Fibroblast of lung (primary cell): ENCODE measurements at regions not wholly inside any gene's neighbourhood (a gene's known extent, or its start where the extent isn't known, plus 50 kb on each side); places are given as distances from the start of the nearest gene placed in this dataset.

Experiments
- DNase-seq, 2 donors: peaks; one replicate each; pipeline versions ENCODE4 v3.0.0 to v3.0.0-alpha.2; 2010; ENCODE audit warnings: low read depth in 2 of 2
- H2AFZ ChIP-seq: 2 replicates; pipeline ENCODE4 v1.5.1; 2012; ENCODE audit warnings: low read length, control low read depth, inconsistent platforms
- H3K27ac ChIP-seq: 2 replicates; pipeline ENCODE4 v1.5.1; 2011; ENCODE audit warnings: low read length, control low read depth; ENCODE audit not compliant: insufficient read depth
- H3K27me3 ChIP-seq: 2 replicates; pipeline ENCODE4 v1.5.1; 2011; ENCODE audit warnings: mild to moderate bottlenecking, low read length; ENCODE audit not compliant: control insufficient read depth, insufficient read depth
- H3K36me3 ChIP-seq: 2 replicates; pipeline ENCODE4 v1.5.1; 2011; ENCODE audit warnings: low read length; ENCODE audit not compliant: control insufficient read depth, insufficient read depth
- H3K4me1 ChIP-seq: 2 replicates; pipeline ENCODE4 v1.5.1; 2011; ENCODE audit warnings: low read length; ENCODE audit not compliant: control insufficient read depth, insufficient read depth; ENCODE audit errors: extremely low read depth
- H3K4me2 ChIP-seq: 2 replicates; pipeline ENCODE4 v1.5.1; 2011; ENCODE audit warnings: low read length, control low read depth; ENCODE audit not compliant: insufficient read depth; ENCODE audit errors: extremely low read depth
- H3K4me3 ChIP-seq, 4 experiments: fragments of 200-600 bp in 1 of 4; sonication (generic) in 1 of 4; replicated peaks in 1 of 4; 2 replicates each; pipeline ENCODE4 v1.5.1; 2011 to 2016; ENCODE audit warnings: low read length in 4 of 4, low read depth in 3 of 4, mild to moderate bottlenecking in 3 of 4, control low read depth in 2 of 4, inconsistent platforms in 1 of 4, mixed read lengths in 1 of 4; ENCODE audit not compliant: insufficient read depth in 1 of 4; ENCODE audit errors: control extremely low read depth in 1 of 4
- H3K79me2 ChIP-seq: 2 replicates; pipeline ENCODE4 v1.5.1; 2012; ENCODE audit warnings: mild to moderate bottlenecking, low read length, inconsistent platforms; ENCODE audit not compliant: control insufficient read depth, insufficient read depth
- H3K9ac ChIP-seq: 2 replicates; pipeline ENCODE4 v1.5.1; 2011; ENCODE audit warnings: mild to moderate bottlenecking, low read length, control low read depth; ENCODE audit not compliant: insufficient read depth
- H3K9me3 ChIP-seq: 2 replicates; pipeline ENCODE4 v1.5.1; 2012; ENCODE audit warnings: low read depth, low read length; ENCODE audit not compliant: control insufficient read depth, insufficient read depth
- H4K20me1 ChIP-seq: 2 replicates; pipeline ENCODE4 v1.5.1; 2011; ENCODE audit warnings: low read length; ENCODE audit not compliant: control insufficient read depth, insufficient read depth; ENCODE audit errors: extremely low read depth
- EZH2 ChIP-seq: IDR thresholded peaks from 2 replicates; pipeline ENCODE4 v1.5.1; 2012; ENCODE audit warnings: low read length, control low read depth, mild to moderate bottlenecking; ENCODE audit errors: missing control alignments
- TF ChIP-seq, protein P1 (sequence below), 2 donors: IDR thresholded peaks in 1 of 2; conservative IDR thresholded peaks in 1 of 2; 1 replicate in 1 of 2; 2 replicates in 1 of 2; pipeline ENCODE4 v1.5.1; 2011 to 2012; ENCODE audit warnings: low read length in 2 of 2, control low read depth in 1 of 2, inconsistent platforms in 1 of 2, low read depth in 1 of 2, mild to moderate bottlenecking in 1 of 2

DNA sequence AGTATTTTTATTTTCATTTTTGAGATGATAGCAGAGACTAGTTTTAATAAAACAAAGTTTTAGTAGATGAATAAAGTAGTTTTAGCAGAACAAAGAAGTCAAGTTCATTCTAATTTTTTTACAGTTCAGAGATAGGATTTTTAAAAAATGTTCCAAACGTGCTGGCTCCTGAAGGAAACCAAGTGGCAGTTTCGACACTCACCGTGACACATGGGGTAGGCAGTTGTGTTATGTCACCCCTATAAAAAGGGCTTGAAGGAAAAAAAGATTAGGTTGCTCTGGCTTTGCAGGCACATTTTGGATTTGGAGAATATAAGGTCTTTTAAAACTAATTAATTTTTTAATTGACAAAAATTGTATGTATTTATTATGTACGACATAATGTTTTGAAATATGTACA is 305.2 kb downstream of the NDFIP2 start:
- no peak for DNase-seq
- no peaks in the 10 kb centered on the region for H3K79me2 ChIP-seq
- no peak for TF ChIP-seq EZH2
- TF ChIP-seq, protein P1, sequence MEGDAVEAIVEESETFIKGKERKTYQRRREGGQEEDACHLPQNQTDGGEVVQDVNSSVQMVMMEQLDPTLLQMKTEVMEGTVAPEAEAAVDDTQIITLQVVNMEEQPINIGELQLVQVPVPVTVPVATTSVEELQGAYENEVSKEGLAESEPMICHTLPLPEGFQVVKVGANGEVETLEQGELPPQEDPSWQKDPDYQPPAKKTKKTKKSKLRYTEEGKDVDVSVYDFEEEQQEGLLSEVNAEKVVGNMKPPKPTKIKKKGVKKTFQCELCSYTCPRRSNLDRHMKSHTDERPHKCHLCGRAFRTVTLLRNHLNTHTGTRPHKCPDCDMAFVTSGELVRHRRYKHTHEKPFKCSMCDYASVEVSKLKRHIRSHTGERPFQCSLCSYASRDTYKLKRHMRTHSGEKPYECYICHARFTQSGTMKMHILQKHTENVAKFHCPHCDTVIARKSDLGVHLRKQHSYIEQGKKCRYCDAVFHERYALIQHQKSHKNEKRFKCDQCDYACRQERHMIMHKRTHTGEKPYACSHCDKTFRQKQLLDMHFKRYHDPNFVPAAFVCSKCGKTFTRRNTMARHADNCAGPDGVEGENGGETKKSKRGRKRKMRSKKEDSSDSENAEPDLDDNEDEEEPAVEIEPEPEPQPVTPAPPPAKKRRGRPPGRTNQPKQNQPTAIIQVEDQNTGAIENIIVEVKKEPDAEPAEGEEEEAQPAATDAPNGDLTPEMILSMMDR (conservative IDR thresholded peaks at IDR 0.05 in 1 of 2, IDR thresholded peaks at IDR 0.05 in 1 of 2; ENCODE audit: low read depth in 1 of 2, low read length in 2 of 2) = no peak
- no peaks in the 10 kb centered on the region for H3K4me1 ChIP-seq
- H2AFZ ChIP-seq = no peak overlapping the region
- no peaks in the 10 kb centered on the region for H3K36me3 ChIP-seq
- no peaks in the 10 kb centered on the region for H4K20me1 ChIP-seq
- no peaks in the 10 kb centered on the region for H3K27me3 ChIP-seq
- H3K9ac ChIP-seq = no peak overlapping the region
- no peaks in the 10 kb centered on the region for H3K9me3 ChIP-seq
- H3K4me2 ChIP-seq = no peak overlapping the region
- H3K4me3 ChIP-seq = no peak overlapping the region
- H3K27ac ChIP-seq = no peak overlapping the region

DNA sequence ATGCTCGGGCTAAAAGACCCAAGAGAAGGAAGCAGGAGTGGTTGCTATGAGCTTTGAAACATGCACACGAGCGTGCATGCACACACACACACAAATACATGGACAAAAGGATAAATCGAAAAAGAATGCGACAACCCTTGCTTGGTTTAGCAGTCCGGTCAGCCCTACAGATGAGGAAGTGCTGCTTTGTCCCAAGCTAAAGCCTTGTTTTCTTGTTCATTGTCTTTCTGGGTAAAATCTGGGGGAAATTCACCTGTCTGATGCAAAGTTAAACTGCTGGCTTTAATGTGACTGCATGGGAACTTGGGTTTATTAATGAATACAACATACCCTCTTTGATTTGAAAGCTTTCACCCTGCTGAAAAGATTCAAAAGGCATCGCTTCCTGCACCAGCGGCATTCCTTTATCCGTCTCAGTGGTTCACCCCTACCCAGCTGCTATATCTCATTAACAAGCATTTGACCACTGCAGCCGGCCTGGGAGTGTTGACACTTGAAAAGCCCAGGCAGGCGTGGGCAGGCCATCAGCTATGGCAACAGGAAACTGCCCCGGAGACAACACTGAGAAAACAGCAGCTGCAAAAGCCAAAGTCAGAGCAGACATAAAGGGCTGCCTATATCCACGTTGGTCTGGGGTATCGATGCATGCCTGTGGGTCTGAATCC is 301.7 kb downstream of the NDFIP2 start:
- peak; percentile 74 to 89 for DNase-seq
- Histone ChIP-seq H3K4me3 (no peak overlapping the region), H3K4me2 (peak overlapping the region; percentile 54)

DNA sequence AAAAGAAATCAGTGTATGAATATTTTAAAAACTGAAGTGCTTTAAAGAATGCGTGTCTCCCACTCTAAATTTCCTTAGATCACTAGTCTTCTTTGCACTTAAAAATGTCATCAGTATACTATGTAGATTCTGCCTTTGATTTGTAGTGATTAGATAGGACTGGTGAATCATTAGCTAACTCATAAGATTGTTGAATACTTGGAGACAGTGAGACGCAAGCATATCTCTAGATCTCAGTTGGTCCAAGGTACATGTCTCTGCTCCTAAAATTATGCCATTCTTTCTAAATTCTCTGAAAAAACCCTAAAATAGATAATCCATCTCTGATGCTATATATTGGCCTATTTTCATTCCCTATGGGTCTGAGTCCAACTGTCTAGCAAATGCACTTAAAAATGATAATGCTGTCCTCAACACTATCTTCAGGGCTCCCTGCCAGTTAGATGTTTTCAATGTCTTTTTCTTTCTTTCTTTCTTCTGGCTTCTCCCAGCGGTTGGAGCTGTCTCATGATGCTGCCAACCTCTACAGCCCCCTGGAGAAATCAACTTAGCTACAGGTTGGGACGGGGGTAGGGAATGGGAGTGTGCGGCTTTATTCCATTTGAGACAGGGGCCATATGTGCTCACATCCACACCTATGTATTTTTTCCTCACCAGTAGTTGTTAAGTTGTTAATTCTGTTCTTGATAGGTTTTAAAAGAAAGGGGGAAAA is 301.0 kb downstream of the NDFIP2 start:
- Histone ChIP-seq H3K36me3 (no peaks in the 10 kb centered on the region), H3K27me3 (no peaks in the 10 kb centered on the region), H4K20me1 (no peaks in the 10 kb centered on the region), H3K4me1 (no peaks in the 10 kb centered on the region), H3K9me3 (no peaks in the 10 kb centered on the region), H3K9ac (no peak overlapping the region), H2AFZ (no peak overlapping the region), H3K4me3 (no peak overlapping the region), H3K79me2 (no peaks in the 10 kb centered on the region), H3K4me2 (no peak overlapping the region), H3K27ac (no peak overlapping the region)
- no peak for TF ChIP-seq EZH2
- TF ChIP-seq, protein P1 (conservative IDR thresholded peaks at IDR 0.05 in 1 of 2, IDR thresholded peaks at IDR 0.05 in 1 of 2; ENCODE audit: low read depth in 1 of 2, low read length in 2 of 2) = no peak
- peak in 1 of 2 donors; percentile 73 for DNase-seq

More for the DNA sequence above, 301.7 kb downstream of the NDFIP2 start:
- Histone ChIP-seq H3K27ac (no peak overlapping the region), H2AFZ (peak overlapping the region; percentile 62), H3K9me3 (no peaks in the 10 kb centered on the region), H4K20me1 (no peaks in the 10 kb centered on the region), H3K9ac (no peak overlapping the region), H3K36me3 (no peaks in the 10 kb centered on the region), H3K27me3 (no peaks in the 10 kb centered on the region), H3K79me2 (no peaks in the 10 kb centered on the region), H3K4me1 (no peaks in the 10 kb centered on the region)
- TF ChIP-seq, protein P1 (conservative IDR thresholded peaks at IDR 0.05 in 1 of 2, IDR thresholded peaks at IDR 0.05 in 1 of 2; ENCODE audit: low read depth in 1 of 2, low read length in 2 of 2) = no peak
- no peak for TF ChIP-seq EZH2
